ENCODE measurements at regions not wholly inside any gene's neighbourhood (a gene's known extent, or its start where the extent isn't known, plus 50 kb on each side); places are given as distances from the start of the nearest gene placed in this dataset.
"Not testable (repeated sequence)": the region's sequence is repeated elsewhere in the genome, so short reads cannot be mapped to it uniquely, and the experiment has no call there.

- DNase-seq (ENCODE audit: low read depth, low spot score): no peak
Observed at GRCh38 chr4:146073517-146073916, 102.0 kb upstream of the LSM6 start.

DNA sequence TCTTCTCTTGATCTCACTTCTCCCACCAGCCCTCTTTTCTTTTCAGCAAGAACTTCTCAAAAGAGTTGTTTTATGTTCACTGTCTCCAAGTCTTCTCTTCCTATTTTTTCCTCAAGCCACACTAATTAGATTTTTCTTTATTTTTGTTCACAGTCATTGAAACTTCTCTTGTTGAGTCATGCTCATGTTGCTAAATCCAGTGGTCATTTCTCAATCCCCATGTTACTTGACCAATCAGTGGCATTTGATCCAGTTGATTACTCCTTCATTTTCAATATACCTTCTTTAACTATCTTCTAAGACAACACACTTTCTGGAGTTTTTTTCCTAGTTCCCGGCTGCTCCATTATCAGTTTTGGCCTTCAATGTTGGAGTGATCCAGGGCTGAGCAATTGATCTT lies 103.1 kb upstream of the LSM6 start:
- DNase-seq (ENCODE audit: low read depth, low spot score): no peak

- DNase-seq (ENCODE audit: low read depth, low spot score): no peak
Observed at GRCh38 chr4:146071390-146071789, 104.1 kb upstream of the LSM6 start.

GRCh38 chr4:146063143-146063542 lies 112.4 kb upstream of the LSM6 start:
- no peak for DNase-seq (ENCODE audit: low read depth, low spot score)

DNA sequence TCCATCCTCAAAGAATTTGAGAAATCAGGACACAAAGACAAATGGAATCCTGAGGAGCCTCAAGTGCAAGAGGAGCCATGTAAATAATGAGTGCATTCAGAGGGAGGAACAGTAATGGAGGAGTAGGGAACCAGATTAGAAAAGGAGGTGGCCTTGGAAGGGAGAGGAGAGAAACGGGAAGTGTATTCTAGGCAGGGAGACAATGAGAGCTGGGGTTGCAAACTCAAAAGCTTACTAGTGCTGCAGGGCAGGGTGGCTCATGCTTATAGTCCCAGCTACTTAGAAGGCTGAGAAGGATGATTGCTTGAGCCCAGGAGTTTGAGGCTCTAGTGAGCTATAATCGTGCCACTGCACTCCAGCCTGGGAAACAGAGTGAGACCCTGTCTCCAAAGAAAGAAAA lies 113.2 kb upstream of the LSM6 start:
- DNase-seq (ENCODE audit: low read depth, low spot score): no peak

GRCh38 chr4:146061610-146062334 lies 113.7 kb upstream of the LSM6 start:
- DNase-seq (ENCODE audit: low read depth, low spot score): no peak

DNA sequence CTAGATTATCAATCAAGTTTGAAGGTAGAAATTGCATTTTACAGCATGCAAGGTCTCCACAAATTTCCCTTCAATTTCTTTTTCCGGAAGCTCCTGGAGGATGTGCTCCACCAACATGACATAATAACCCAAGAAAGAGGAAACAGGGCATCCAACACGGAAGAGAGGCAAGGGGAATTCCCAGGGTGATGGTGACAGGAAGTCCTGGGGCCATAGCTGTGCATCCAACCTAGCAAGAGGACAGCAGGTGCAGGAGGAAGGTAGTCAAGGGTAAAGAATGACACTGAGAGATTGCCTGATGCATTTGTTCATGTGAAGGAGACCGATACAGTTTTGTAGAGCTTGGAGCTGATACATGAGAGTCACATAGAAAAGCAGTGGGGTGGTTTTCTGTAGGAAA lies 115.7 kb upstream of the LSM6 start:
- DNase-seq (ENCODE audit: low read depth, low spot score): no peak

DNA sequence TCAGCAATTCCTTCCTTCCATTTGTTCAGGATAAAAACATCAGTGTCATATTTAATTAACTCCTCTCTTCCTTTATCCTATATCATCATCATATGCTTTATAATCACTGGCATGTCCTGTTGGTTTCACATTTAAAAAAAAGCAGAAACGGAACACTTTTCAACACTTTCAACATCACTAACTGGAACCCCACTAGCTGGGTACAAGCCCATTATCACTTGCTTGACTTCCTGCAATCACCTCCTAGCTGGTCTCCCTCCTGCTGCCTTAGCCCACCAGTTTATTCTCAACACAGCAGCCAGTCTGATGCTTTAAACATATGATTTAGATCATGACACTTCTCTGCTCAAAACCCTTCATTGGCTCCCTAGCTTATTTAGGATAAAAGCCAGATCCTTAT lies 116.4 kb upstream of the LSM6 start:
- no peak for DNase-seq (ENCODE audit: low read depth, low spot score)

GRCh38 chr4:146058531-146058930 lies 117.0 kb upstream of the LSM6 start:
- no peak for DNase-seq (ENCODE audit: low read depth, low spot score)

- DNase-seq (ENCODE audit: low read depth, low spot score): no peak
Observed at GRCh38 chr4:146054676-146055075, 116.1 kb upstream of the ZNF827 start.

- no peak for DNase-seq (ENCODE audit: low read depth, low spot score)
Observed at GRCh38 chr4:146053891-146054290, 115.3 kb upstream of the ZNF827 start.

DNA sequence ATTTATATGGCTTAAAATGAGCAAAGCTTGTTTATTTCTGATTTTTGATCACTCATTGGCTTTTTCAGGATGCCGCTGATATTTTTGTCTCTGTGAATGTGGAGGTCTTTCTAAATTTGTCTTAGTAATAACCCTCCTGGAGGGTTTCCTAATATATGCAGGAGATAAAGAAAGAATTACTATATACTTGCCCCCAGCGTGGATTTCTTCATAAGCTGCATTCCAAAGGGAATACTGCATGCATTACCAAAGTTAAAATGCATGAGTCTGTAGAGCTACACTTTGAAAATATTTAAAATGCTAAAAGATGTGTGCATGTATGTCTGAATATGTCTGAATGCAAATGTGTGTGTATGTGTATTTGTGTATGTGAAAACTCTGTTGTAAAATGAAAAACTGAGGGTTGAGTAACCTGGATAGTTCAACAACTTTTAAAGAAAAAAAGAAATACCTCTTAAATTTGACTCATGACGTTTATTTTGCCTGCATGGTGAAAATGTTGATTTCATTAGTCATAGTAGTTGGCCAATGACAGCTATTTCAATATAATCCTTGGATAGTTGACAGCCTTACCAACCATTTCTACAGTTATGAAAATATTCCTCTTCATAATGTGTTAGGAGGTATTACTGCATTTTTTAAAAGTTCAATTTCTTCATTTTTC lies 113.2 kb upstream of the ZNF827 start:
- DNase-seq (ENCODE audit: low read depth, low spot score): no peak

- DNase-seq (ENCODE audit: low read depth, low spot score): no peak
Observed at GRCh38 chr4:146051223-146051622, 112.6 kb upstream of the ZNF827 start.

GRCh38 chr4:146049802-146050201 lies 111.2 kb upstream of the ZNF827 start:
- no peak for DNase-seq (ENCODE audit: low read depth, low spot score)

DNA sequence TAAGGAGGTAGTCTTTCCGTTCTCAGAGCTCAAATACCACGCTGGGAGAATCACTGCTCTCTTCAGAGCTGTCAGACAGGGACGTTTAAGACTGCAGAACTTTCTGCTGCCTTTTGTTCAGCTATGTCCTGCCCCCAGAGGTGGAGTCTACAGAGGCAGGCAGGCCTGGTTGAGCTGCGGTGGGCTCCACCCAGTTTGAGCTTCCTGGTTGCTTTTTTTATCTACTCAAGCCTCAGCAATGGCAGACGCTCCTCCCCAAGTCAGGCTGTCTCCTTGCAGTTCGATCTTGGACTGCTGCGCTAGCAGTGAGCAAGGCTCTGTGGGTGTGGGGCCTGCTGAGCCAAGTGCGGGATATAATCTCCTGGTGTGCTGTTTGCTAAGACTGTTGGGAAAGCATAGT lies 109.1 kb upstream of the ZNF827 start:
- not testable (repeated sequence) for DNase-seq (ENCODE audit: low read depth, low spot score)

DNA sequence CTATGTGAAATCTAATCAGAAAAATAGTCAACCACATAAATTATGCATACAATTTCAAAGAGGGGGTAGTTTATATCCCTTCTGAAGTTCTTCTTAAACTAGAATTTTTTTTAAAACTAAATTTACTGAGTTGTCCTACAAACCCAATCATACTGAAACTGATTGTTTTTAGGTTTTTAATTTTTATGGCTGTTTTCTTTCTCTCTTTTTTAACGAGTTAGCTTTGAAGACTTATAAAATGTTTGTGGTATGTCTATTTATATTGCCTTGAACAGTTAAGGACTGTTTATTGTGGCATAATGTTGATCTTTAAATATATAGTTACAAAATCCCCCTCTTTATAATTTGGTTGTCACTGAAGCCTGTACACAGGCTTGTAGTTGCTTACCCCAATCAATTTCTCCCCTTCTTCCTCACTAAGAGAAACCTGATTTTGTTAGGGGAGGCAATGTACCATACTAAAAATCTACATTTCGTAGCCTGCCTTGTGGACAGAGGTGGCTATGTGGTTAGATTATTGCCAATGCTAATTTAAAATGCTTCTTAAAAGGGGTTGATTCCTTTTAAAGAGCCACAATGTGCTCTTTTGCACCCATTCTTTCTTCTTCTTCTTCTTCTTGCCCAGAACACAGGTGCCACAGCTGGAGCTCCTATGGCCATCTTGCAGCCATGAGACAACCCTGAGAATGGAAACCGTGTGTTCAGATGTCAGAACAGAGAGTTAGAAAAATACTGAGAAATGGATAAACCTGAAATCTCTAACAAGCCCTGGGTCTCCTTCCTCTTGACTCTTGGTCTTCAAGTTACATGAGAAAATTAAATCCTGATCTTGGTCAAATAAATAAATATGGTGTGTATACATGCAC lies 102.7 kb upstream of the ZNF827 start:
- DNase-seq (ENCODE audit: low read depth, low spot score): no peak

- DNase-seq (ENCODE audit: low read depth, low spot score): no peak
Observed at GRCh38 chr4:146040623-146041022, 102.0 kb upstream of the ZNF827 start.

DNA sequence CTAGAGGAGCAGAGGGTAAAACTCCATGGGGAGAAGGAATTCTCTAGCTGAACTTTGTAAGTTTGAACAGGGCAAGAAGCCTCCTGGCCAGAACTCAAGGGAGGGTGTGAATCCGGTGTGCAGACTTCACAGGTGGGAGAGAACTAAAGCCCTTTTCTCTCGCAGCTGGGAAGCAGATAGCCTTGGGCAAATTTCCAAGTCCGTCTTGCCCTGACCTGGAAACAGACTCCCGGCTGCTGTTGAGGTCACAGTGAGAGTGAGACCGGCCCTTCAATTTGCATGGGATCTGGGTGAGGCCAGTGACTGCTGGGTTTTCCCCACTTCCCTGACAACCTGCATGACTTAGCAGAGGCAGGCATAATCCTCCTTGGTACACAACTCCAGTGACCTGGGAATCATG lies 94.5 kb upstream of the ZNF827 start:
- DNase-seq (ENCODE audit: low read depth, low spot score): no peak

GRCh38 chr4:146032234-146032860 lies 93.7 kb upstream of the ZNF827 start:
- DNase-seq (ENCODE audit: low read depth, low spot score): no peak

- DNase-seq (ENCODE audit: low read depth, low spot score): no peak
Observed at GRCh38 chr4:146029939-146030710, 91.5 kb upstream of the ZNF827 start.

DNA sequence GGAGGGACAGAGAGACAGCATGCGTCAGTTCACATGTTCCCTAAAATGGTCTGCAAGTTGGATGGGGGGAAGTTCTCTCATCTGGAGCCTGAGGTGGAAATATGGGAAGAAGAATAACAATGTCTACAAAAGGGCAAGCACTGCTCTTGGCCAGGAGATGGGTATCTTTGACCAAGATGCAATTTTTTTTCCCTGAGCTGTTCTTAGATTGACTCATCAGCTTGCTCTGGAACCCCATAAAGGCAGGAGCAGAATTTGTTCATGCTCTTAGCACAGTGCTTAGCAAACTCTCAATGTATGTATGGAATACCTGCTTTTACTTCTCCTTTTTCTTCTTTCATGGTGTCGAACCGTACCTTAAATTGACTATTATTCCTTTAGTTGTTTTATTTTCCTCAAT lies 90.5 kb upstream of the ZNF827 start:
- no peak for DNase-seq (ENCODE audit: low read depth, low spot score)
